ENCODE measurements at regions not wholly inside any gene's neighbourhood (a gene's known extent, or its start where the extent isn't known, plus 50 kb on each side); places are given as distances from the start of the nearest gene placed in this dataset.

GRCh38 chr7:49563693-49564378 is 209.6 kb upstream of the VWC2 start:
- Histone ChIP-seq H3K27me3 (no peaks in the 10 kb centered on the region), H3K27ac (no peak overlapping the region), H3K4me1 (no peaks in the 10 kb centered on the region), H3K36me3 (no peaks in the 10 kb centered on the region), H3K9me3 (peaks cover 0 to 35% (median 3%) of the 10 kb centered on the region in 4 donors), H3K4me3 (no peak overlapping the region)
- no peak for DNase-seq (ENCODE audit: low spot score in 2 of 2)
- WGBS, 2 donors, result 69 to 77% methylated on average over 8 of the region's 8 CpGs
- no peak for TF ChIP-seq CTCF (IDR thresholded peaks at IDR 0.05)
- TF ChIP-seq EP300 (IDR thresholded peaks at IDR 0.05), result no peak
- TF ChIP-seq POLR2A (IDR thresholded peaks at IDR 0.05), result no peak

- Histone ChIP-seq H3K27me3 (no peaks in the 10 kb centered on the region), H3K9me3 (peaks cover 0 to 37% (median 5%) of the 10 kb centered on the region in 4 donors), H3K36me3 (no peaks in the 10 kb centered on the region), H3K4me1 (no peaks in the 10 kb centered on the region), H3K27ac (no peak overlapping the region), H3K4me3 (no peak overlapping the region)
- TF ChIP-seq POLR2A (IDR thresholded peaks at IDR 0.05) (no peak), CTCF (IDR thresholded peaks at IDR 0.05) (no peak), EP300 (IDR thresholded peaks at IDR 0.05) (no peak)
- no peak for DNase-seq (ENCODE audit: low spot score in 2 of 2)
- 84 to 90% methylated on average over 2 of the region's 2 CpGs for WGBS, 2 donors
Measured at GRCh38 chr7:49564379-49564714, 209.1 kb upstream of the VWC2 start.

GRCh38 chr7:49577576-49577975 is 195.9 kb upstream of the VWC2 start:
- Histone ChIP-seq H3K27ac (no peak overlapping the region), H3K4me1 (no peaks in the 10 kb centered on the region), H3K36me3 (no peaks in the 10 kb centered on the region)

GRCh38 chr7:49579408-49579807 is 194.0 kb upstream of the VWC2 start:
- TF ChIP-seq EP300 (IDR thresholded peaks at IDR 0.05) (no peak), CTCF (IDR thresholded peaks at IDR 0.05) (no peak), POLR2A (IDR thresholded peaks at IDR 0.05) (no peak)
- Histone ChIP-seq H3K36me3 (no peaks in the 10 kb centered on the region), H3K9me3 (no peaks in the 10 kb centered on the region), H3K27me3 (no peaks in the 10 kb centered on the region), H3K4me3 (no peak overlapping the region), H3K4me1 (no peaks in the 10 kb centered on the region), H3K27ac (no peak overlapping the region)
- no peak for DNase-seq (ENCODE audit: low spot score in 2 of 2)
- 76 to 84% methylated on average over 6 to 13 of the region's 13 CpGs for WGBS, 2 donors

More at GRCh38 chr7:49577576-49577975, 195.9 kb upstream of the VWC2 start:
- no peaks in the 10 kb centered on the region for H3K9me3 ChIP-seq
- TF ChIP-seq EP300 (IDR thresholded peaks at IDR 0.05) (no peak), POLR2A (IDR thresholded peaks at IDR 0.05) (no peak), CTCF (IDR thresholded peaks at IDR 0.05) (no peak)
- H3K27me3 ChIP-seq, result no peaks in the 10 kb centered on the region
- no peak for DNase-seq (ENCODE audit: low spot score in 2 of 2)
- no peak overlapping the region for H3K4me3 ChIP-seq

- Histone ChIP-seq H3K27me3 (no peaks in the 10 kb centered on the region), H3K36me3 (no peaks in the 10 kb centered on the region), H3K27ac (no peak overlapping the region), H3K4me1 (no peaks in the 10 kb centered on the region), H3K4me3 (no peak overlapping the region), H3K9me3 (no peaks in the 10 kb centered on the region)
- WGBS, 2 donors, result 48 to 68% methylated on average over 16 of the region's 16 CpGs
- no peak for DNase-seq (ENCODE audit: low spot score in 2 of 2)
- no peak for TF ChIP-seq CTCF (IDR thresholded peaks at IDR 0.05)
- no peak for TF ChIP-seq EP300 (IDR thresholded peaks at IDR 0.05)
- TF ChIP-seq POLR2A (IDR thresholded peaks at IDR 0.05), result no peak
Measured at GRCh38 chr7:49580000-49580399, 193.4 kb upstream of the VWC2 start.
